Ovary (tissue), 3 donors: ENCODE measurements at regions not wholly inside any gene's neighbourhood (a gene's known extent, or its start where the extent isn't known, plus 50 kb on each side); places are given as distances from the start of the nearest gene placed in this dataset.

ENCODE experiments used
- EP300 ChIP-seq: sonication (generic); formaldehyde crosslinking; IDR thresholded peaks from one replicate; pipeline ENCODE4 v1.6.1; 2017; ENCODE audit warnings: antibody characterized with exemption
- POLR2A ChIP-seq: fragments of 450-650 bp; IDR thresholded peaks from one replicate; pipeline ENCODE4 v1.6.1; 2017; ENCODE audit warnings: antibody characterized with exemption, mild to moderate bottlenecking, moderate library complexity
- TF ChIP-seq, protein P1 (sequence below), 3 donors: fragments of 450-650 bp in 2 of 3; fragments of 200-600 bp in 1 of 3; IDR thresholded peaks; one replicate each; pipeline versions ENCODE4 v1.5.1 to v1.8.0; 2016 to 2022; ENCODE audit warnings: antibody characterized with exemption in 3 of 3, mild to moderate bottlenecking in 1 of 3
- donor health status: DM: no; HTN: no; CAD: no.

DNA sequence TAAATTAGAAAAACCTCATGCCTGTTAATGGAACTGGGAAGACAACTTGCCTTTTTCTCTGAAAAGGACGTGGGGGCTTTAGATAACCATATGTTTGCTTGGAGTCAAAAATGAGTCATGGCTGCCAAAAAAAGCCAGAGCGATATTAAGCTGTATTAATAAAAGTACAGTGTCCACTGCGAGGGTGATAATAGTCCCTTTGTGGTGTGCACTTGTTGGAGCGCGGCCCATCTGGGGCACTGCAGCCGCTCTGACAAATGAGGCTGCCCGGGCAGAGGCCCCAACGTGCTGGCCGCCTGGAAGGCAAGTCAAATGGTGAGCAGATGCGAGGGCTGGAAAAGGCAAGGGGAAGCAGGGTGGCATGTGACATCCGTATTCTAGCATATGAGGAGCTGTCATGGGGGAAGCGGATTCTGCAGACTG lies 103.3 kb upstream of the NCK2 start:
- TF ChIP-seq POLR2A (no peak), EP300 (no peak)
- TF ChIP-seq, protein P1, sequence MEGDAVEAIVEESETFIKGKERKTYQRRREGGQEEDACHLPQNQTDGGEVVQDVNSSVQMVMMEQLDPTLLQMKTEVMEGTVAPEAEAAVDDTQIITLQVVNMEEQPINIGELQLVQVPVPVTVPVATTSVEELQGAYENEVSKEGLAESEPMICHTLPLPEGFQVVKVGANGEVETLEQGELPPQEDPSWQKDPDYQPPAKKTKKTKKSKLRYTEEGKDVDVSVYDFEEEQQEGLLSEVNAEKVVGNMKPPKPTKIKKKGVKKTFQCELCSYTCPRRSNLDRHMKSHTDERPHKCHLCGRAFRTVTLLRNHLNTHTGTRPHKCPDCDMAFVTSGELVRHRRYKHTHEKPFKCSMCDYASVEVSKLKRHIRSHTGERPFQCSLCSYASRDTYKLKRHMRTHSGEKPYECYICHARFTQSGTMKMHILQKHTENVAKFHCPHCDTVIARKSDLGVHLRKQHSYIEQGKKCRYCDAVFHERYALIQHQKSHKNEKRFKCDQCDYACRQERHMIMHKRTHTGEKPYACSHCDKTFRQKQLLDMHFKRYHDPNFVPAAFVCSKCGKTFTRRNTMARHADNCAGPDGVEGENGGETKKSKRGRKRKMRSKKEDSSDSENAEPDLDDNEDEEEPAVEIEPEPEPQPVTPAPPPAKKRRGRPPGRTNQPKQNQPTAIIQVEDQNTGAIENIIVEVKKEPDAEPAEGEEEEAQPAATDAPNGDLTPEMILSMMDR (IDR thresholded peaks at IDR 0.05) = no peak
